H9 (cell line): ENCODE measurements at regions not wholly inside any gene's neighbourhood (a gene's known extent, or its start where the extent isn't known, plus 50 kb on each side); places are given as distances from the start of the nearest gene placed in this dataset.

Source experiments
- DNase-seq: peaks from one replicate; pipeline ENCODE4 v3.0.0-alpha.2; 2017
- H2AFZ ChIP-seq: one replicate; pipeline ENCODE4 v1.6.1; 2013; ENCODE audit warnings: mild to moderate bottlenecking, low read length, control low read depth, moderate library complexity
- H2AK5ac ChIP-seq: 2 replicates; pipeline ENCODE4 v1.6.1; 2013; ENCODE audit warnings: low read length, control low read depth, mixed read lengths; ENCODE audit not compliant: insufficient read length
- H2BK120ac ChIP-seq: one replicate; pipeline ENCODE4 v1.6.1; 2013; ENCODE audit warnings: low read depth, mild to moderate bottlenecking, low read length, control low read depth, inconsistent platforms; ENCODE audit not compliant: poor library complexity, severe bottlenecking
- H2BK12ac ChIP-seq: 2 replicates; pipeline ENCODE4 v1.6.1; 2013; ENCODE audit warnings: low read length, control low read depth, mixed read lengths, low read depth; ENCODE audit not compliant: insufficient read length
- H2BK15ac ChIP-seq: 2 replicates; pipeline ENCODE4 v1.6.1; 2013; ENCODE audit warnings: low read depth, low read length, control low read depth
- H2BK20ac ChIP-seq: one replicate; pipeline ENCODE4 v1.6.1; 2013; ENCODE audit warnings: low read depth, mild to moderate bottlenecking, low read length, control low read depth, inconsistent platforms; ENCODE audit not compliant: poor library complexity, severe bottlenecking
- H2BK5ac ChIP-seq: 2 replicates; pipeline ENCODE4 v1.6.1; 2013; ENCODE audit warnings: low read length, control low read depth, mixed read lengths; ENCODE audit not compliant: insufficient read length
- H3K14ac ChIP-seq: 2 replicates; pipeline ENCODE4 v1.6.1; 2013; ENCODE audit warnings: low read length, control low read depth; ENCODE audit not compliant: insufficient read depth
- H3K18ac ChIP-seq: 2 replicates; pipeline ENCODE4 v1.6.1; 2013; ENCODE audit warnings: low read depth, mild to moderate bottlenecking, mixed read lengths, low read length, control low read depth; ENCODE audit not compliant: insufficient read length
- H3K23ac ChIP-seq: 2 replicates; pipeline ENCODE4 v1.6.1; 2013; ENCODE audit warnings: low read length, control low read depth, mixed read lengths, low read depth; ENCODE audit not compliant: insufficient read length
- H3K23me2 ChIP-seq: 2 replicates; pipeline ENCODE4 v1.6.1; 2013; ENCODE audit warnings: low read depth, mild to moderate bottlenecking, mixed read lengths, low read length, control low read depth; ENCODE audit not compliant: insufficient read length, poor library complexity, severe bottlenecking
- H3K27ac ChIP-seq: 2 replicates; pipeline ENCODE4 v1.5.1; 2013; ENCODE audit warnings: low read length, control low read depth, mixed read lengths, low read depth; ENCODE audit not compliant: insufficient read length
- H3K27me3 ChIP-seq: 2 replicates; pipeline ENCODE4 v1.6.1; 2013; ENCODE audit warnings: low read length, control low read depth, inconsistent platforms; ENCODE audit not compliant: insufficient read depth
- H3K4ac ChIP-seq: 2 replicates; pipeline ENCODE4 v1.6.1; 2013; ENCODE audit warnings: low read depth, mild to moderate bottlenecking, control low read depth, inconsistent platforms, low read length, moderate library complexity
- H3K4me1 ChIP-seq: 2 replicates; pipeline ENCODE4 v1.6.1; 2013; ENCODE audit warnings: low read length, control low read depth, inconsistent platforms; ENCODE audit not compliant: insufficient read depth
- H3K4me2 ChIP-seq: 2 replicates; pipeline ENCODE4 v1.6.1; 2013; ENCODE audit warnings: low read length, control low read depth, mixed read lengths; ENCODE audit not compliant: insufficient read length, insufficient read depth
- H3K56ac ChIP-seq: 2 replicates; pipeline ENCODE4 v1.6.1; 2013; ENCODE audit warnings: low read depth, mild to moderate bottlenecking, mixed read lengths, low read length, control low read depth; ENCODE audit not compliant: insufficient read length
- H3K79me1 ChIP-seq: 2 replicates; pipeline ENCODE4 v1.6.1; 2013; ENCODE audit warnings: low read depth, mild to moderate bottlenecking, moderate library complexity, low read length, control low read depth, inconsistent platforms; ENCODE audit not compliant: insufficient read depth, poor library complexity, severe bottlenecking
- H3K79me2 ChIP-seq: 2 replicates; pipeline ENCODE4 v1.6.1; 2013; ENCODE audit warnings: low read length, control low read depth, inconsistent platforms; ENCODE audit not compliant: insufficient read depth
- H3K9ac ChIP-seq: 2 replicates; pipeline ENCODE4 v1.6.1; 2013; ENCODE audit warnings: low read length, control low read depth, mixed read lengths; ENCODE audit not compliant: insufficient read length; ENCODE audit errors: extremely low read depth
- H3K9me3 ChIP-seq: one replicate; pipeline ENCODE4 v1.6.1; 2013; ENCODE audit warnings: low read depth, low read length, inconsistent platforms; ENCODE audit not compliant: control insufficient read depth
- H3T11ph ChIP-seq: one replicate; pipeline ENCODE4 v1.6.1; 2013; ENCODE audit warnings: mild to moderate bottlenecking, low read length, control low read depth, inconsistent platforms
- H4K20me1 ChIP-seq: one replicate; pipeline ENCODE4 v1.6.1; 2013; ENCODE audit not compliant: control insufficient read depth, insufficient read length, insufficient read depth
- H4K5ac ChIP-seq: 2 replicates; pipeline ENCODE4 v1.6.1; 2013; ENCODE audit warnings: low read depth, mild to moderate bottlenecking, mixed read lengths, low read length, control low read depth; ENCODE audit not compliant: insufficient read length
- H4K8ac ChIP-seq: replicated peaks from 2 replicates; pipeline ENCODE4 v1.6.1; 2013; ENCODE audit warnings: low read length, control low read depth, mixed read lengths, low read depth; ENCODE audit not compliant: insufficient read length
- H4K91ac ChIP-seq: 2 replicates; pipeline ENCODE4 v1.6.1; 2013; ENCODE audit warnings: low read depth, mild to moderate bottlenecking, moderate library complexity, mixed read lengths, low read length, control low read depth; ENCODE audit not compliant: insufficient read length
- H3K27ac Mint-ChIP-seq, 3 experiments: 2 replicates in 2 of 3; 3 replicates in 1 of 3; pipeline ENCODE4 v1.8.0; 2020 to 2021; ENCODE audit warnings: mixed read lengths in 3 of 3, mild to moderate bottlenecking in 1 of 3, moderate library complexity in 1 of 3
- H3K27me3 Mint-ChIP-seq: 2 replicates; pipeline ENCODE4 v1.8.0; 2021; ENCODE audit warnings: low read depth, mild to moderate bottlenecking, moderate library complexity, mixed read lengths
- H3K36me3 Mint-ChIP-seq, 3 experiments: 2 replicates in 2 of 3; 3 replicates in 1 of 3; pipeline ENCODE4 v1.8.0; 2020 to 2021; ENCODE audit warnings: low read depth in 3 of 3, mixed read lengths in 3 of 3; ENCODE audit not compliant: insufficient read depth in 1 of 3
- H3K4me1 Mint-ChIP-seq, 2 experiments: 2 replicates each; pipeline ENCODE4 v1.8.0; 2020; ENCODE audit warnings: mixed read lengths in 2 of 2
- H3K4me3 Mint-ChIP-seq, 2 experiments: 2 replicates in 1 of 2; 3 replicates in 1 of 2; pipeline ENCODE4 v1.8.0; 2020 to 2021; ENCODE audit warnings: mild to moderate bottlenecking in 2 of 2, mixed read lengths in 2 of 2, moderate library complexity in 1 of 2
- H3K9me3 Mint-ChIP-seq, 2 experiments: 2 replicates in 1 of 2; 3 replicates in 1 of 2; pipeline ENCODE4 v1.8.0; 2020; ENCODE audit warnings: mild to moderate bottlenecking in 2 of 2, mixed read lengths in 2 of 2, moderate library complexity in 1 of 2
- CTCF ChIP-seq: fragments of 200-600 bp; sonication (generic); conservative IDR thresholded peaks from 3 replicates; pipeline ENCODE4 v1.8.0; 2021; ENCODE audit warnings: antibody characterized with exemption, mild to moderate bottlenecking
- WGBS: extraction: QIAGEN DNeasy Blood & Tissue Kit; methylation state at CpG from one replicate; pipeline ENCODE4 v1.1.7; 2013; ENCODE audit warnings: missing lambda C conversion rate, low lambda C conversion rate, mixed read lengths; ENCODE audit not compliant: insufficient read length; ENCODE audit errors: extremely low coverage; 5-methylcytosine and 5-hydroxymethylcytosine counted together

- Histone ChIP-seq H4K91ac (no peak overlapping the region), H3K79me2 (no peaks in the 10 kb centered on the region), H3K79me1 (no peaks in the 10 kb centered on the region), H2BK15ac (no peak overlapping the region), H2AK5ac (no peak overlapping the region), H3K56ac (no peak overlapping the region), H2BK5ac (no peak overlapping the region), H2BK12ac (no peak overlapping the region), H3T11ph (no peak overlapping the region), H3K27me3 (no peaks in the 10 kb centered on the region), H4K8ac (no peak overlapping the region), H3K4ac (no peak overlapping the region), H3K14ac (no peak overlapping the region), H3K23ac (no peak overlapping the region), H4K5ac (no peak overlapping the region), H2AFZ (no peak overlapping the region), H3K9ac (no peak overlapping the region), H2BK20ac (no peak overlapping the region), H3K4me2 (no peak overlapping the region), H3K23me2 (no peaks in the 10 kb centered on the region), H3K4me1 (no peaks in the 10 kb centered on the region), H3K27ac (no peak overlapping the region), H4K20me1 (no peaks in the 10 kb centered on the region), H3K18ac (no peak overlapping the region), H3K9me3 (no peaks in the 10 kb centered on the region), H2BK120ac (no peak overlapping the region)
- TF ChIP-seq CTCF, result no peak
- H3K4me1 Mint-ChIP-seq, result peaks cover 7% of the 10 kb centered on the region in 2 experiments
- H3K36me3 Mint-ChIP-seq, result no peaks in the 10 kb centered on the region
- no peak overlapping the region for H3K4me3 Mint-ChIP-seq
- peaks cover 29% of the 10 kb centered on the region for H3K27me3 Mint-ChIP-seq
- DNase-seq, result no peak
- whole genome bisulfite sequencing, result no CpG with 5 or more reads among the region's 2 CpGs
- no peaks in the 10 kb centered on the region; a peak in 1 of 5 replicates for H3K9me3 Mint-ChIP-seq
- no peak overlapping the region for H3K27ac Mint-ChIP-seq
Measured at GRCh38 chr2:184346338-184346862, 251.9 kb upstream of the ZNF804A start.
